ENCODE measurements at regions not wholly inside any gene's neighbourhood (a gene's known extent, or its start where the extent isn't known, plus 50 kb on each side); places are given as distances from the start of the nearest gene placed in this dataset.
A peak's percentile ranks its signal among the peaks of the same experiment; 100 is the strongest.

DNA sequence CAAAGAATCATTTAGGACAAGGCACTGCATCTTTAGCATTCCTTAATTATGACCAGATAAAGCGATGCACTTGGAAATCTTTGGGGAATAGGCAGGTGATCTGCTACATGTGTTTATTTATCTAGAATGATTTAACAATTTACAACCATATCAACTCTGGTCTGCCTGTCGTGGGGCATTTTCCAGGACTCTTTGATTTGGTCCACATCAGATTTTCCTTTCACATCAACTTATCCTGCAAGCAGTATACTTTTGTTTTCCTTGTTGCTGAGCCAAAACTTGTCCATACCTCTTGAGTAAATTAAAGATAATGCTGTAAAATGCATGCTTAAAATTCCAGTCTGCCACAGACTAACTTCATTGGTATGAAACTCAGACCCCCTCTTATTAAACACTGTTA lies 312.4 kb upstream of the TCF4 start:
- peaks cover 1% of the 10 kb centered on the region; the same call in 1 of the 2 replicates for H3K4me1 ChIP-seq (ENCODE audit: control insufficient read depth, insufficient read depth, low read length)
- CTCF ChIA-PET = no interaction called here
- TF ChIP-seq BHLHE40 (IDR thresholded peaks at IDR 0.05; ENCODE audit: low read depth, low read length) (peak; percentile 11; the same call in 1 of the 2 replicates), POLR2A (IDR thresholded peaks at IDR 0.05; ENCODE audit: low read depth, low read length) (no peak)
- H4K20me1 ChIP-seq (ENCODE audit: insufficient read depth, low read length) = no peaks in the 10 kb centered on the region
- no peak overlapping the region for H4K8ac ChIP-seq (ENCODE audit: low read depth in 2 of 2, low read length in 2 of 2)
- no peak overlapping the region for H3K9ac ChIP-seq (ENCODE audit: low read depth, low read length)
- H3K27me3 ChIP-seq (ENCODE audit: control insufficient read depth, insufficient read depth, low read length) = no peaks in the 10 kb centered on the region
- 0 out of 2 replicates have a peak, but pooled peaks cover 6% of the 10 kb centered on the region for H3K9me1 ChIP-seq (ENCODE audit: insufficient read depth, low read length)
- H3K23ac ChIP-seq (ENCODE audit: low read depth, low read length) = no peak overlapping the region
- ATAC-seq (ENCODE audit: low read depth) (peak; percentile 70), DNase-seq (peak; percentile 65)
- H2BK5ac ChIP-seq (ENCODE audit: low read depth, low read length, poor library complexity, severe bottlenecking) = peak overlapping the region; percentile 18
- H4K5ac ChIP-seq (ENCODE audit: low read depth, low read length) = no peak overlapping the region
- peak overlapping the region; percentile 8; the same call in 1 of the 2 replicates for H2BK20ac ChIP-seq (ENCODE audit: low read depth, low read length)
- 0% methylated on average over 1 of the region's 2 CpGs; no CpG with 5 or more reads in 1 of the 2 experiments for WGBS, 2 experiments (ENCODE audit: extremely low coverage in 2 of 2, insufficient read length in 1 of 2)
- H4K91ac ChIP-seq (ENCODE audit: insufficient read depth, low read depth, low read length) = no peak overlapping the region
- intact Hi-C loops (cut with micrococcal nuclease) = no loop called here
- no peak overlapping the region for H2BK15ac ChIP-seq (ENCODE audit: low read depth, low read length)
- POLR2A ChIA-PET (ENCODE audit: unreplicated experiment) = no interaction called here
- no peaks in the 10 kb centered on the region for H3K9me3 ChIP-seq (ENCODE audit: control insufficient read depth, insufficient read depth, low read length)
- H3K18ac ChIP-seq (ENCODE audit: low read depth, low read length) = no peak overlapping the region
- in situ Hi-C loops (cut with MboI; ENCODE audit: low sequenced_read_pairs) = no loop called here
- BruUV-seq (replicated peaks) = no TSS peak
- H3K36me3 ChIP-seq (ENCODE audit: control insufficient read depth, insufficient read depth, low read length) = no peaks in the 10 kb centered on the region
- H3K4me2 ChIP-seq (ENCODE audit: low read depth, low read length) = peak overlapping the region; percentile 57; the same call in 1 of the 2 replicates
- no peak overlapping the region for H3K27ac ChIP-seq (ENCODE audit: insufficient read depth, low read length)
- dilution Hi-C loops (cut with HindIII; ENCODE audit: low sequenced_read_pairs, unreplicated experiment) = no loop called here
- no peaks in the 10 kb centered on the region for H3K79me1 ChIP-seq (ENCODE audit: low read depth in 1 of 2, low read length in 2 of 2)
- no peak overlapping the region for H2AFZ ChIP-seq (replicated peaks; ENCODE audit: low read length, poor library complexity)
- no peak overlapping the region for H3K4me3 ChIP-seq (ENCODE audit: insufficient read depth, low read depth, low read length)
- no peak overlapping the region for H2AK9ac ChIP-seq (replicated peaks; ENCODE audit: low read depth, low read length, poor library complexity)
- H2BK120ac ChIP-seq (ENCODE audit: low read depth, low read length) = peak overlapping the region; percentile 29; the same call in 1 of the 2 replicates
- H2AK5ac ChIP-seq (ENCODE audit: low read depth, low read length) = no peak overlapping the region
- H3K56ac ChIP-seq (ENCODE audit: extremely low read depth, insufficient read depth, low read length) = no peak overlapping the region
- H3K14ac ChIP-seq (replicated peaks; ENCODE audit: low read depth, low read length) = no peak overlapping the region
- H3K4ac ChIP-seq (ENCODE audit: low read depth, low read length) = peak overlapping the region; percentile 4; the same call in 1 of the 2 replicates

Measured in IMR-90 (cell line).